ENCODE measurements at regions not wholly inside any gene's neighbourhood (a gene's known extent, or its start where the extent isn't known, plus 50 kb on each side); places are given as distances from the start of the nearest gene placed in this dataset.
"Not testable (repeated sequence)": the region's sequence is repeated elsewhere in the genome, so short reads cannot be mapped to it uniquely, and the experiment has no call there.

- no peaks in the 10 kb centered on the region for H3K79me1 ChIP-seq (ENCODE audit: low read length)
- no peak overlapping the region for H2BK120ac ChIP-seq (ENCODE audit: low read depth, low read length)
- no peak overlapping the region for H3K56ac ChIP-seq (ENCODE audit: low read length)
- H3K23ac ChIP-seq (ENCODE audit: low read length) = no peak overlapping the region
- no peak overlapping the region for H3K27ac ChIP-seq (ENCODE audit: low read depth, low read length)
- H3K27me3 ChIP-seq (ENCODE audit: insufficient read depth, low read length, poor library complexity) = no peaks in the 10 kb centered on the region
- no peaks in the 10 kb centered on the region for H3K36me3 ChIP-seq (ENCODE audit: control insufficient read depth, insufficient read depth, low read length)
- no peak for DNase-seq
- H3K4ac ChIP-seq (ENCODE audit: low read depth, low read length) = no peak overlapping the region
- no peak overlapping the region for H3K4me3 ChIP-seq (ENCODE audit: low read length)
- H3K79me2 ChIP-seq (ENCODE audit: control insufficient read depth, insufficient read depth, low read length) = no peaks in the 10 kb centered on the region
- H3K4me2 ChIP-seq (ENCODE audit: low read length) = no peak overlapping the region
- H4K8ac ChIP-seq (ENCODE audit: low read depth, low read length) = no peak overlapping the region
- no peak overlapping the region for H3K9ac ChIP-seq (ENCODE audit: low read length)
- H2AK5ac ChIP-seq (ENCODE audit: low read length) = no peak overlapping the region
- H3K18ac ChIP-seq (ENCODE audit: low read length) = no peak overlapping the region
- no peak overlapping the region for H4K5ac ChIP-seq (ENCODE audit: low read length)
- H2BK15ac ChIP-seq (replicated peaks; ENCODE audit: low read depth) = no peak overlapping the region
- H3K4me1 ChIP-seq (ENCODE audit: control insufficient read depth, low read depth, low read length) = no peaks in the 10 kb centered on the region
- WGBS (ENCODE audit: extremely low coverage, insufficient coverage, low lambda C conversion rate) = no CpG with 5 or more reads among the region's 2 CpGs
- H2BK5ac ChIP-seq (ENCODE audit: low read length) = no peak overlapping the region
Observed at GRCh38 chr2:44056947-44057346, 61.2 kb upstream of the LRPPRC start.

DNA sequence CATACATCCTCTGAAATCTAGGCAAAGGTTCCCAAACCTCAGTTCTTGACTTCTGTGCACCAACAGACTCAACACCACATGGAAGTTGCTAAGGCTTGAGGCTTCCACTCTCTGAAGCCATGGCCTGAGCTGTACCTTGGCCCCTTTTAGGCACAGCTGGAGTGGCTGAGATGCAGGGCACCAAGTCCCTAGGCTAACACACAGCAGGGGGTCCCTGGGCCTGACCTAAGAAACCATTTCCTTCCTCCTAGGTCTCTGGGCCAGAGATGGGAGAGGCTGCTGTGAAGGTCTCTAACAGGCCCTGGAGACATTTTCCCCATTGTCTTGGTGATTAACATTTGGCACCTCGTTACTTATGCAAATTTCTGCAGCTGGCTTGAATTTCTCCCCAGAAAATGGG is 64.5 kb upstream of the LRPPRC start:
- not testable (repeated sequence) for H4K5ac ChIP-seq (ENCODE audit: low read length); H3K79me2 ChIP-seq (ENCODE audit: control insufficient read depth, insufficient read depth, low read length); H3K4me3 ChIP-seq (ENCODE audit: low read length); H3K36me3 ChIP-seq (ENCODE audit: control insufficient read depth, insufficient read depth, low read length); H2AK5ac ChIP-seq (ENCODE audit: low read length); H3K23ac ChIP-seq (ENCODE audit: low read length); H3K27me3 ChIP-seq (ENCODE audit: insufficient read depth, low read length, poor library complexity); H3K9ac ChIP-seq (ENCODE audit: low read length); H3K4ac ChIP-seq (ENCODE audit: low read depth, low read length); H3K4me1 ChIP-seq (ENCODE audit: control insufficient read depth, low read depth, low read length); H4K8ac ChIP-seq (ENCODE audit: low read depth, low read length); H2BK120ac ChIP-seq (ENCODE audit: low read depth, low read length); H3K27ac ChIP-seq (ENCODE audit: low read depth, low read length); H3K4me2 ChIP-seq (ENCODE audit: low read length); H2BK15ac ChIP-seq (replicated peaks; ENCODE audit: low read depth); H3K79me1 ChIP-seq (ENCODE audit: low read length); H2BK5ac ChIP-seq (ENCODE audit: low read length); H3K56ac ChIP-seq (ENCODE audit: low read length); H3K18ac ChIP-seq (ENCODE audit: low read length)
- peak; percentile 70 for DNase-seq
- no CpG with 5 or more reads among the region's 1 CpG for WGBS (ENCODE audit: extremely low coverage, insufficient coverage, low lambda C conversion rate)

GRCh38 chr2:44060990-44061389 is 65.2 kb upstream of the LRPPRC start:
- Histone ChIP-seq H3K4me2 (ENCODE audit: low read length) (no peak overlapping the region), H3K79me1 (ENCODE audit: low read length) (no peaks in the 10 kb centered on the region)
- no peak for DNase-seq

DNA sequence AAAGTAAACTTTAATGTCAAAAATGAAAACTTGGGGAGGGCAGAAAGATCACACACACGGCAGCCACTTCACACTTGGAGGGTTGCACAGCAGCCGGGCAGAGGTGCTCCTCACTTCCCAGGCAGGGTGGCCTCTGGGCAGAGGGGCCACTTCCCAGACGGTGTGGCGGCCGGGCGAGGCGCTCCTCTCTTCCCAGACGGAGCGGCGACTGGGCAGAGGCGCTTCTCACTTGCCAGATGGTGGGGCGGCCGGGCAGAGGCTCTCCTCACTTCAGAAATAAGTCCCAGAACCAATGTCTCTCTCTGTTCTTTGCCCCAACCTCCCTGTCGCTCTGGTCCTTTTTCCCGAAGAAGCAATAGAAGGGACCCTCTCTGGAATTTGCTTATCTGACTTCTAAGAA is 65.7 kb upstream of the LRPPRC start:
- H3K27ac ChIP-seq (ENCODE audit: low read depth, low read length) = no peak overlapping the region
- H3K79me1 ChIP-seq (ENCODE audit: low read length) = no peaks in the 10 kb centered on the region
- no peak overlapping the region for H3K4me2 ChIP-seq (ENCODE audit: low read length)
- DNase-seq = no peak
- no peak overlapping the region for H2BK5ac ChIP-seq (ENCODE audit: low read length)
- no peak overlapping the region for H3K56ac ChIP-seq (ENCODE audit: low read length)
- H3K79me2 ChIP-seq (ENCODE audit: control insufficient read depth, insufficient read depth, low read length) = no peaks in the 10 kb centered on the region
- no peak overlapping the region for H2BK15ac ChIP-seq (replicated peaks; ENCODE audit: low read depth)
- no peaks in the 10 kb centered on the region for H3K36me3 ChIP-seq (ENCODE audit: control insufficient read depth, insufficient read depth, low read length)
- no peak overlapping the region for H4K5ac ChIP-seq (ENCODE audit: low read length)
- WGBS (ENCODE audit: extremely low coverage, insufficient coverage, low lambda C conversion rate) = no CpG with 5 or more reads among the region's 15 CpGs
- no peak overlapping the region for H2AK5ac ChIP-seq (ENCODE audit: low read length)
- no peaks in the 10 kb centered on the region for H3K4me1 ChIP-seq (ENCODE audit: control insufficient read depth, low read depth, low read length)
- H3K4me3 ChIP-seq (ENCODE audit: low read length) = no peak overlapping the region
- H4K8ac ChIP-seq (ENCODE audit: low read depth, low read length) = no peak overlapping the region
- H3K18ac ChIP-seq (ENCODE audit: low read length) = no peak overlapping the region
- no peak overlapping the region for H3K4ac ChIP-seq (ENCODE audit: low read depth, low read length)
- no peak overlapping the region for H3K9ac ChIP-seq (ENCODE audit: low read length)
- no peak overlapping the region for H2BK120ac ChIP-seq (ENCODE audit: low read depth, low read length)
- no peaks in the 10 kb centered on the region for H3K27me3 ChIP-seq (ENCODE audit: insufficient read depth, low read length, poor library complexity)
- H3K23ac ChIP-seq (ENCODE audit: low read length) = no peak overlapping the region

More at GRCh38 chr2:44060990-44061389, 65.2 kb upstream of the LRPPRC start:
- Histone ChIP-seq H4K8ac (ENCODE audit: low read depth, low read length) (no peak overlapping the region), H3K36me3 (ENCODE audit: control insufficient read depth, insufficient read depth, low read length) (no peaks in the 10 kb centered on the region), H2AK5ac (ENCODE audit: low read length) (no peak overlapping the region), H3K18ac (ENCODE audit: low read length) (no peak overlapping the region), H3K4me1 (ENCODE audit: control insufficient read depth, low read depth, low read length) (no peaks in the 10 kb centered on the region), H2BK15ac (replicated peaks; ENCODE audit: low read depth) (no peak overlapping the region), H3K23ac (ENCODE audit: low read length) (no peak overlapping the region), H3K56ac (ENCODE audit: low read length) (no peak overlapping the region), H3K4me3 (ENCODE audit: low read length) (no peak overlapping the region), H3K27me3 (ENCODE audit: insufficient read depth, low read length, poor library complexity) (no peaks in the 10 kb centered on the region), H3K4ac (ENCODE audit: low read depth, low read length) (no peak overlapping the region), H3K27ac (ENCODE audit: low read depth, low read length) (no peak overlapping the region), H3K9ac (ENCODE audit: low read length) (no peak overlapping the region), H4K5ac (ENCODE audit: low read length) (no peak overlapping the region), H2BK120ac (ENCODE audit: low read depth, low read length) (no peak overlapping the region), H2BK5ac (ENCODE audit: low read length) (no peak overlapping the region), H3K79me2 (ENCODE audit: control insufficient read depth, insufficient read depth, low read length) (no peaks in the 10 kb centered on the region)
- WGBS (ENCODE audit: extremely low coverage, insufficient coverage, low lambda C conversion rate) = no CpG with 5 or more reads among the region's 1 CpG

DNA sequence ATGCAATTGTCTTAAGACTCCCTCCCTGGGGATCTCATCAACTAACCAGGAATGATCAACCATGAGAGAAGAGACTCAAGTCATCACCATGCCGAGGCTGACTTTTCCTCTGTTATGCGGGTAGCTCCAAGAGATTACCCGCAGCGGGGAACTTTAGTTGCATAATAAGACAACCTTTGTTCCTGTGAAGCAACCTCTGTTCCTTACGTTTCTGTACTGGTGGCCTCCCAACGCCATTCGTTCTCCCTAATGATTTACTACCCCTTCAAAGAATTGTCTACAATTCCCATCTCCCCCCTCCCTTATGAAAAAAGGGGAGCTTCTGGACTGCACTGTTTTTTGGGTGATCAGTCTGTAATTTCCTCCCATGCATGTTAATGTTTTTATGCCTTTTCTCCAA is 66.1 kb upstream of the LRPPRC start:
- Histone ChIP-seq H3K79me1 (ENCODE audit: low read length) (no peaks in the 10 kb centered on the region), H3K4ac (ENCODE audit: low read depth, low read length) (no peak overlapping the region), H2BK15ac (replicated peaks; ENCODE audit: low read depth) (no peak overlapping the region), H2AK5ac (ENCODE audit: low read length) (no peak overlapping the region), H3K18ac (ENCODE audit: low read length) (no peak overlapping the region), H3K79me2 (ENCODE audit: control insufficient read depth, insufficient read depth, low read length) (no peaks in the 10 kb centered on the region), H2BK120ac (ENCODE audit: low read depth, low read length) (no peak overlapping the region), H2BK5ac (ENCODE audit: low read length) (no peak overlapping the region), H3K9ac (ENCODE audit: low read length) (no peak overlapping the region), H3K36me3 (ENCODE audit: control insufficient read depth, insufficient read depth, low read length) (no peaks in the 10 kb centered on the region), H3K4me3 (ENCODE audit: low read length) (no peak overlapping the region), H3K56ac (ENCODE audit: low read length) (no peak overlapping the region), H3K23ac (ENCODE audit: low read length) (no peak overlapping the region), H4K8ac (ENCODE audit: low read depth, low read length) (no peak overlapping the region), H3K4me1 (ENCODE audit: control insufficient read depth, low read depth, low read length) (no peaks in the 10 kb centered on the region), H3K27ac (ENCODE audit: low read depth, low read length) (no peak overlapping the region), H4K5ac (ENCODE audit: low read length) (no peak overlapping the region), H3K4me2 (ENCODE audit: low read length) (no peak overlapping the region), H3K27me3 (ENCODE audit: insufficient read depth, low read length, poor library complexity) (no peaks in the 10 kb centered on the region)
- WGBS (ENCODE audit: extremely low coverage, insufficient coverage, low lambda C conversion rate) = no CpG with 5 or more reads among the region's 7 CpGs
- DNase-seq = no peak

- no peak overlapping the region for H3K18ac ChIP-seq (ENCODE audit: low read length)
- no peak overlapping the region for H2BK5ac ChIP-seq (ENCODE audit: low read length)
- H3K9ac ChIP-seq (ENCODE audit: low read length) = no peak overlapping the region
- H4K5ac ChIP-seq (ENCODE audit: low read length) = no peak overlapping the region
- H3K4me2 ChIP-seq (ENCODE audit: low read length) = no peak overlapping the region
- H3K27me3 ChIP-seq (ENCODE audit: insufficient read depth, low read length, poor library complexity) = no peaks in the 10 kb centered on the region
- no peak overlapping the region for H3K4me3 ChIP-seq (ENCODE audit: low read length)
- H3K27ac ChIP-seq (ENCODE audit: low read depth, low read length) = no peak overlapping the region
- H3K36me3 ChIP-seq (ENCODE audit: control insufficient read depth, insufficient read depth, low read length) = no peaks in the 10 kb centered on the region
- H3K4ac ChIP-seq (ENCODE audit: low read depth, low read length) = no peak overlapping the region
- WGBS (ENCODE audit: extremely low coverage, insufficient coverage, low lambda C conversion rate) = no CpG with 5 or more reads among the region's 4 CpGs
- H3K79me1 ChIP-seq (ENCODE audit: low read length) = no peaks in the 10 kb centered on the region
- H3K4me1 ChIP-seq (ENCODE audit: control insufficient read depth, low read depth, low read length) = no peaks in the 10 kb centered on the region
- no peaks in the 10 kb centered on the region for H3K79me2 ChIP-seq (ENCODE audit: control insufficient read depth, insufficient read depth, low read length)
- H2BK120ac ChIP-seq (ENCODE audit: low read depth, low read length) = no peak overlapping the region
- H3K23ac ChIP-seq (ENCODE audit: low read length) = no peak overlapping the region
- no peak overlapping the region for H4K8ac ChIP-seq (ENCODE audit: low read depth, low read length)
- DNase-seq = no peak
- no peak overlapping the region for H2AK5ac ChIP-seq (ENCODE audit: low read length)
- no peak overlapping the region for H3K56ac ChIP-seq (ENCODE audit: low read length)
- H2BK15ac ChIP-seq (replicated peaks; ENCODE audit: low read depth) = no peak overlapping the region
Observed at GRCh38 chr2:44063033-44063432, 67.2 kb upstream of the LRPPRC start.

Measured in mesendoderm (in vitro differentiated cells).